ENCODE measurements at regions not wholly inside any gene's neighbourhood (a gene's known extent, or its start where the extent isn't known, plus 50 kb on each side); places are given as distances from the start of the nearest gene placed in this dataset.

- no peak for DNase-seq (ENCODE audit: insufficient read length, low spot score)
- no peak for TF ChIP-seq CTCF (IDR thresholded peaks at IDR 0.05; ENCODE audit: insufficient read depth, missing control alignments)
- no peak for FAIRE-seq
Measured at GRCh38 chr5:38775218-38775840, 70.5 kb upstream of the OSMR start.

GRCh38 chr5:38776149-38776896 is 69.5 kb upstream of the OSMR start:
- FAIRE-seq: no peak
- TF ChIP-seq CTCF (IDR thresholded peaks at IDR 0.05; ENCODE audit: insufficient read depth, missing control alignments): no peak
- DNase-seq (ENCODE audit: insufficient read length, low spot score): no peak

- FAIRE-seq (no peak), DNase-seq (ENCODE audit: insufficient read length, low spot score) (no peak)
- no peak for TF ChIP-seq CTCF (IDR thresholded peaks at IDR 0.05; ENCODE audit: insufficient read depth, missing control alignments)
Measured at GRCh38 chr5:38777111-38777510, 68.7 kb upstream of the OSMR start.

- FAIRE-seq (no peak), DNase-seq (ENCODE audit: insufficient read length, low spot score) (no peak)
- no peak for TF ChIP-seq CTCF (IDR thresholded peaks at IDR 0.05; ENCODE audit: insufficient read depth, missing control alignments)
Measured at GRCh38 chr5:38780316-38780715, 65.5 kb upstream of the OSMR start.

- DNase-seq (ENCODE audit: insufficient read length, low spot score) (no peak), FAIRE-seq (no peak)
Measured at GRCh38 chr5:38780945-38781344, 64.9 kb upstream of the OSMR start.

GRCh38 chr5:38782180-38782835 is 63.5 kb upstream of the OSMR start:
- DNase-seq (ENCODE audit: insufficient read length, low spot score): no peak
- no peak for TF ChIP-seq CTCF (IDR thresholded peaks at IDR 0.05; ENCODE audit: insufficient read depth, missing control alignments)
- FAIRE-seq: no peak

More at GRCh38 chr5:38780945-38781344, 64.9 kb upstream of the OSMR start:
- TF ChIP-seq CTCF (IDR thresholded peaks at IDR 0.05; ENCODE audit: insufficient read depth, missing control alignments): no peak
